Upper lobe of left lung (tissue), 4 donors: ENCODE measurements at regions not wholly inside any gene's neighbourhood (a gene's known extent, or its start where the extent isn't known, plus 50 kb on each side); places are given as distances from the start of the nearest gene placed in this dataset.

Experiments used
- CTCF ChIP-seq, 6 experiments: fragments of 450-650 bp in 4 of 6; fragments of 200-600 bp in 2 of 6; sonication (generic) in 2 of 6; IDR thresholded peaks; one replicate each; pipeline ENCODE4 v1.5.1; 2016 to 2019; ENCODE audit warnings: antibody characterized with exemption in 6 of 6
- EP300 ChIP-seq, 4 donors: sonication (generic); formaldehyde crosslinking; IDR thresholded peaks; one replicate each; pipeline ENCODE4 v1.5.1; 2017; ENCODE audit warnings: antibody characterized with exemption in 4 of 4, control low read depth in 2 of 4
- POLR2A ChIP-seq, 4 donors: fragments of 450-650 bp; IDR thresholded peaks; one replicate each; pipeline ENCODE4 v1.5.1; 2016 to 2017; ENCODE audit warnings: antibody characterized with exemption in 4 of 4, mild to moderate bottlenecking in 2 of 4
- POLR2AphosphoS5 ChIP-seq, 2 donors: sonication (generic); formaldehyde crosslinking; IDR thresholded peaks; one replicate each; pipeline ENCODE4 v1.5.1; 2017; ENCODE audit warnings: antibody characterized with exemption in 2 of 2

- no peak for TF ChIP-seq CTCF (IDR thresholded peaks at IDR 0.05)
- no peak for TF ChIP-seq EP300 (IDR thresholded peaks at IDR 0.05)
- TF ChIP-seq POLR2A (IDR thresholded peaks at IDR 0.05): no peak
- TF ChIP-seq POLR2AphosphoS5 (IDR thresholded peaks at IDR 0.05): no peak
Measured at GRCh38 chr2:64722291-64723044, 68.8 kb upstream of the SERTAD2 start.
